HL-60 (cell line): ENCODE measurements at regions not wholly inside any gene's neighbourhood (a gene's known extent, or its start where the extent isn't known, plus 50 kb on each side); places are given as distances from the start of the nearest gene placed in this dataset.

Experiments
- DNase-seq, 2 experiments: peaks; one replicate each; pipeline ENCODE4 v3.0.0-alpha.2; 2010 to 2020; ENCODE audit warnings: low read depth in 1 of 2, low spot score in 1 of 2
- H3K27ac ChIP-seq: fragments of 250-450 bp; sonication (Bioruptor Pico); replicated peaks from 2 replicates; pipeline ENCODE4 v1.5.1; 2020; ENCODE audit warnings: mild to moderate bottlenecking, moderate library complexity
- H3K27me3 ChIP-seq: fragments of 250-450 bp; sonication (Bioruptor Pico); 2 replicates; pipeline ENCODE4 v1.5.1; 2021; ENCODE audit warnings: mild to moderate bottlenecking, moderate library complexity; ENCODE audit not compliant: insufficient read depth, poor library complexity, severe bottlenecking
- H3K4me3 ChIP-seq: replicated peaks from 2 replicates; pipeline ENCODE4 v1.5.1; 2011; ENCODE audit warnings: mild to moderate bottlenecking, control low read depth, low read length; ENCODE audit not compliant: insufficient read depth
- GABPA ChIP-seq: IDR thresholded peaks from 2 replicates; pipeline ENCODE4 v1.6.1; 2012; ENCODE audit warnings: low read depth
- POLR2AphosphoS5 ChIP-seq: IDR thresholded peaks from 2 replicates; pipeline ENCODE4 v1.6.1; 2012; ENCODE audit warnings: low read depth
- SPI1 ChIP-seq: IDR thresholded peaks from 2 replicates; pipeline ENCODE4 v1.6.1; 2012; ENCODE audit warnings: low read depth, mild to moderate bottlenecking, borderline replicate concordance
- TF ChIP-seq, protein P1 (sequence below): IDR thresholded peaks from 2 replicates; pipeline ENCODE4 v1.6.1; 2012; ENCODE audit warnings: low read depth; ENCODE audit not compliant: insufficient replicate concordance
- TF ChIP-seq, protein P2 (sequence below): IDR thresholded peaks from one replicate; pipeline ENCODE4 v1.5.1; 2011; ENCODE audit warnings: low read length, control low read depth, inconsistent platforms; ENCODE audit not compliant: insufficient read depth

DNA sequence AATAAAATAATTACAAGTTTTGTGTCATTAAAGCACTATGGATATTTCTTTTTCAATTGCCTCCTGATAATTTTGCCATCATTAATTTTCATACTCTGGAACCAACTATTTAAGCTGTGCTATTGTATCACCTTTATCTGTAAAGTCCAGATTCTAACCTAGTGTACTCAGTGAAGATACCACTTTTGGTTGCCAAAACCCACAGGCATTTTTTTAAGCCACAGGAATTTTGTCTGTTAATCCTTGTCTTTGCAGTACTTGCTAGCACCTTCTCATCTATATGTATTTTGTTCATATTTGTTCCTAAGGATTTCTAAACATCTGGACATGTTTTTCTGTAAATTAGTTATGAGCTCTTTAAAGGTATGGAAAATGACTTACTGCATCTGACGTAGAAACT is 481.4 kb upstream of the DAB2 start:
- Histone ChIP-seq H3K27me3 (no peaks in the 10 kb centered on the region), H3K4me3 (no peak overlapping the region), H3K27ac (no peak overlapping the region)
- no peak for DNase-seq
- TF ChIP-seq, protein P1, sequence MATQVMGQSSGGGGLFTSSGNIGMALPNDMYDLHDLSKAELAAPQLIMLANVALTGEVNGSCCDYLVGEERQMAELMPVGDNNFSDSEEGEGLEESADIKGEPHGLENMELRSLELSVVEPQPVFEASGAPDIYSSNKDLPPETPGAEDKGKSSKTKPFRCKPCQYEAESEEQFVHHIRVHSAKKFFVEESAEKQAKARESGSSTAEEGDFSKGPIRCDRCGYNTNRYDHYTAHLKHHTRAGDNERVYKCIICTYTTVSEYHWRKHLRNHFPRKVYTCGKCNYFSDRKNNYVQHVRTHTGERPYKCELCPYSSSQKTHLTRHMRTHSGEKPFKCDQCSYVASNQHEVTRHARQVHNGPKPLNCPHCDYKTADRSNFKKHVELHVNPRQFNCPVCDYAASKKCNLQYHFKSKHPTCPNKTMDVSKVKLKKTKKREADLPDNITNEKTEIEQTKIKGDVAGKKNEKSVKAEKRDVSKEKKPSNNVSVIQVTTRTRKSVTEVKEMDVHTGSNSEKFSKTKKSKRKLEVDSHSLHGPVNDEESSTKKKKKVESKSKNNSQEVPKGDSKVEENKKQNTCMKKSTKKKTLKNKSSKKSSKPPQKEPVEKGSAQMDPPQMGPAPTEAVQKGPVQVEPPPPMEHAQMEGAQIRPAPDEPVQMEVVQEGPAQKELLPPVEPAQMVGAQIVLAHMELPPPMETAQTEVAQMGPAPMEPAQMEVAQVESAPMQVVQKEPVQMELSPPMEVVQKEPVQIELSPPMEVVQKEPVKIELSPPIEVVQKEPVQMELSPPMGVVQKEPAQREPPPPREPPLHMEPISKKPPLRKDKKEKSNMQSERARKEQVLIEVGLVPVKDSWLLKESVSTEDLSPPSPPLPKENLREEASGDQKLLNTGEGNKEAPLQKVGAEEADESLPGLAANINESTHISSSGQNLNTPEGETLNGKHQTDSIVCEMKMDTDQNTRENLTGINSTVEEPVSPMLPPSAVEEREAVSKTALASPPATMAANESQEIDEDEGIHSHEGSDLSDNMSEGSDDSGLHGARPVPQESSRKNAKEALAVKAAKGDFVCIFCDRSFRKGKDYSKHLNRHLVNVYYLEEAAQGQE, result no peak
- TF ChIP-seq, protein P2, sequence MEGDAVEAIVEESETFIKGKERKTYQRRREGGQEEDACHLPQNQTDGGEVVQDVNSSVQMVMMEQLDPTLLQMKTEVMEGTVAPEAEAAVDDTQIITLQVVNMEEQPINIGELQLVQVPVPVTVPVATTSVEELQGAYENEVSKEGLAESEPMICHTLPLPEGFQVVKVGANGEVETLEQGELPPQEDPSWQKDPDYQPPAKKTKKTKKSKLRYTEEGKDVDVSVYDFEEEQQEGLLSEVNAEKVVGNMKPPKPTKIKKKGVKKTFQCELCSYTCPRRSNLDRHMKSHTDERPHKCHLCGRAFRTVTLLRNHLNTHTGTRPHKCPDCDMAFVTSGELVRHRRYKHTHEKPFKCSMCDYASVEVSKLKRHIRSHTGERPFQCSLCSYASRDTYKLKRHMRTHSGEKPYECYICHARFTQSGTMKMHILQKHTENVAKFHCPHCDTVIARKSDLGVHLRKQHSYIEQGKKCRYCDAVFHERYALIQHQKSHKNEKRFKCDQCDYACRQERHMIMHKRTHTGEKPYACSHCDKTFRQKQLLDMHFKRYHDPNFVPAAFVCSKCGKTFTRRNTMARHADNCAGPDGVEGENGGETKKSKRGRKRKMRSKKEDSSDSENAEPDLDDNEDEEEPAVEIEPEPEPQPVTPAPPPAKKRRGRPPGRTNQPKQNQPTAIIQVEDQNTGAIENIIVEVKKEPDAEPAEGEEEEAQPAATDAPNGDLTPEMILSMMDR, result no peak
- TF ChIP-seq POLR2AphosphoS5 (no peak), SPI1 (no peak), GABPA (no peak)

DNA sequence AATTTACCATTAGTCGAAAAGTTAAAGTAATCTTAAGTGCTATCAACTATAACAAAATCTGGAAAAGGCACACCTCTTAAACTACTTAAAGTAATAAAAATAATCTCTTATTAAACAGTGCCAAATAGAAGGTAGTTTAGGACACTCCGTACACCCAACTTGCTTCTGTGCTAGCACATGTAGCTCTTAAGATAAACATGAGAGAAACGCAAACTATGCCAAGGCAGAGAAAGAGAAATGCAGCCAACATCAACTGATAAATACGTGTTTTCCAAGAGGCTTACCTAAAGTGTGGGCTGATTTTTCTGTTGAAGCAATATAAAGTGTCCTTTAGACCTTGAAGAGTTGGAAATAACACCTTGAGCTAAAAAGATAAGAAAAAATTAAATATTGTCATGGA is 480.6 kb upstream of the DAB2 start:
- no peak for DNase-seq
- Histone ChIP-seq H3K27me3 (no peaks in the 10 kb centered on the region), H3K4me3 (no peak overlapping the region), H3K27ac (no peak overlapping the region)
- TF ChIP-seq, protein P1, result no peak
- TF ChIP-seq POLR2AphosphoS5 (no peak), GABPA (no peak), SPI1 (no peak)
- TF ChIP-seq, protein P2, result no peak

DNA sequence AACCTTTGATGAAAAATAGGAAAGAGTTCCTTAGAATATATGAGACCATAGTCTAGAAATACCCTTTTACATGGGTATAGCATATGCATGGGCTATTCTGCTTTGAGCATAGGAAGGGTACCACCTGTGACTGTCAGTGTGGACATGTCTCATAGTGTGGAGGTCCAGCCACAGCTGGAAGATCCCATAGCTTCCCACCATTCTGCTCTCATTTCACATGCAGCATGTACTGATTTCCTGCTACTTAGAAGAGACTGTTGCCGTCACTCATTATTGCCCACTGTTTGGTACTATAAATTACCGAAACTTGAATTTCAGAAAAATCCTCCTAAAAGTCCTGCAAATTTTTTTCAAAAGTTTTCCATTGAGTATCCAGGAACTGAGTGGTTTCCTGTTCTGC is 477.8 kb upstream of the DAB2 start:
- TF ChIP-seq, protein P1, result no peak
- TF ChIP-seq SPI1 (no peak), POLR2AphosphoS5 (no peak), GABPA (no peak)
- TF ChIP-seq, protein P2, result no peak
- Histone ChIP-seq H3K27ac (no peak overlapping the region), H3K4me3 (no peak overlapping the region), H3K27me3 (no peaks in the 10 kb centered on the region)
- no peak for DNase-seq
